Activated naive CD8-positive, alpha-beta T cell treated with anti-CD3 and anti-CD28 coated beads, Interleukin-2, amount 10 ng/mL, durations not matched to agents 7 days and 5 days (primary cell): ENCODE measurements at regions not wholly inside any gene's neighbourhood (a gene's known extent, or its start where the extent isn't known, plus 50 kb on each side); places are given as distances from the start of the nearest gene placed in this dataset.
"Not testable (repeated sequence)": the region's sequence is repeated elsewhere in the genome, so short reads cannot be mapped to it uniquely, and the experiment has no call there.

Experiments
- ATAC-seq: fragments of 150-1000 bp; cut with Tn5 transposase; one replicate; pipeline ENCODE4 v1.10.0; 2021; ENCODE audit warnings: low read depth, moderate library complexity
- POLR2A ChIA-PET: fragments of 350-600 bp; sonication (Branson Sonifier 250); formaldehyde crosslinking; loops from one replicate; lab custom pipeline; 2021; ENCODE audit warnings: antibody characterized with exemption; lab: Charles Lee
- DNase-seq: peaks from one replicate; pipeline ENCODE4 v3.0.0; 2021
- H3K27ac Mint-ChIP-seq: one replicate; pipeline ENCODE4 v1.8.0; 2022; ENCODE audit warnings: mild to moderate bottlenecking, mixed read lengths
- H3K27me3 Mint-ChIP-seq: one replicate; pipeline ENCODE4 v1.8.0; 2022; ENCODE audit warnings: mild to moderate bottlenecking, moderate library complexity, mixed read lengths
- H3K36me3 Mint-ChIP-seq: one replicate; pipeline ENCODE4 v1.8.0; 2021; ENCODE audit warnings: mild to moderate bottlenecking, mixed read lengths
- H3K4me1 Mint-ChIP-seq: one replicate; pipeline ENCODE4 v1.8.0; 2021; ENCODE audit warnings: mixed read lengths
- H3K4me3 Mint-ChIP-seq: one replicate; pipeline ENCODE4 v1.8.0; 2022; ENCODE audit warnings: mild to moderate bottlenecking, moderate library complexity, mixed read lengths
- H3K9me3 Mint-ChIP-seq: one replicate; pipeline ENCODE4 v1.8.0; 2021; ENCODE audit warnings: mixed read lengths

DNA sequence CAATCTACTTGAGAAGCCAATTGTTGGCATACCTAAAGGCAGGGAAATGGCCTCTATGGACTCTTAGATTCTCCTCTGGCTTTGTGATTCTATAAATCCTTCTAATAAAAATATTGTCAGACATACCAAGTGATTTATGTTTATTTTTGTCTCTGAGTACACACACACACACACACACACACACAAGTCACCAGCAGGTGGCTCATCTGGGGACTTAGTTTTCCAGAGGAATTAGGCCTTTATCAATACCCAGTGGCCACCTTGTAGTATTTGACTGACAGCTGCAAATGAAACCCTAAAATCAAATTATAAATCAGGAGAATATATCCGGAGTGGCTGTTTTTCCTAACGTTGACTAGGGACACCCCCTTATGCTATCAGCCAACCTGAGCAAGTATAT, 258.5 kb downstream of the BRINP2 start:
- Mint-ChIP-seq H3K9me3 (no peaks in the 10 kb centered on the region), H3K27me3 (no peaks in the 10 kb centered on the region), H3K4me3 (no peak overlapping the region), H3K4me1 (no peaks in the 10 kb centered on the region), H3K27ac (no peak overlapping the region), H3K36me3 (no peaks in the 10 kb centered on the region)
- DNase-seq (no peak), ATAC-seq (no peak)
- POLR2A ChIA-PET: no interaction called here

DNA sequence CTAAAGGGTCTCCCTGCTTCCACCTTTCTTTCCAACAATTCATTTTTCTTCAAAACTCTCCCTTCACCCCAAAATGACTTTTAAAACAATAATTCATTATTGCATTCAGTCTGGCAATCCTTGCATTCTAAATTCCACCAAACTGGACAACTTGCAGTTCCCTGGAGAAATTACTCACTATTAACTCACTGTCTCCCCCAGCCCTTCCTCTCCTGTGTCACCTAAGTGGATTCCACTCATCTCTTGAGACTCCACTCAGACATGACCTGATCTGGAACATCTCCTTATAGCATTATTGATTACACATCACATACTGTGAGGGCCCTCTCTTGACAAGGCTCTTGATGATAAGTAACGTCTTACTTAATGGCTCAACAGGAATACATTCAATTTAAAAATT, 257.1 kb downstream of the BRINP2 start:
- no peaks in the 10 kb centered on the region for H3K9me3 Mint-ChIP-seq
- POLR2A ChIA-PET: no interaction called here
- H3K27me3 Mint-ChIP-seq: no peaks in the 10 kb centered on the region
- H3K36me3 Mint-ChIP-seq: no peaks in the 10 kb centered on the region
- H3K4me3 Mint-ChIP-seq: no peak overlapping the region
- ATAC-seq: no peak
- no peaks in the 10 kb centered on the region for H3K4me1 Mint-ChIP-seq
- no peak overlapping the region for H3K27ac Mint-ChIP-seq
- DNase-seq: no peak

DNA sequence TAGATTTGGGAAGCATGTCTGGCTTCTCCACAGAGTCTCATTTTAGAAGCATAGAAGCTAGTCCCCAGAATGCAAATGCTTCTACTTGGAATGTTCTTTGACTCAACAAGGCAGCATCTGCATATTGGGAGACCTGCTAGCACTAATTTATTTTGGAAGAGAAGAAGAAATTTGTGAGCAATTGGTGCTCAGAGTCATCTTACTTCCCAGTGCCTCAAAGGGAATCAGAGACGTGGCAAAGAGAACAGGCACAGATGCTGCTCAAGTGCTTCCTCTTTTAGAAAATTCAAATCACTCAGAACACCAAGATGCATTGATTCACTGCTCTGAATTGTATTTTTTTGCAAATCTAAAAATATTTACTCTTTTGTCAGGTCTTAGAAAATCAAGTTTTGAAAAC, 255.7 kb downstream of the BRINP2 start:
- Mint-ChIP-seq H3K9me3 (no peaks in the 10 kb centered on the region), H3K4me1 (no peaks in the 10 kb centered on the region), H3K27me3 (no peaks in the 10 kb centered on the region), H3K4me3 (no peak overlapping the region), H3K27ac (no peak overlapping the region), H3K36me3 (no peaks in the 10 kb centered on the region)
- ATAC-seq (no peak), DNase-seq (no peak)
- POLR2A ChIA-PET: no interaction called here

DNA sequence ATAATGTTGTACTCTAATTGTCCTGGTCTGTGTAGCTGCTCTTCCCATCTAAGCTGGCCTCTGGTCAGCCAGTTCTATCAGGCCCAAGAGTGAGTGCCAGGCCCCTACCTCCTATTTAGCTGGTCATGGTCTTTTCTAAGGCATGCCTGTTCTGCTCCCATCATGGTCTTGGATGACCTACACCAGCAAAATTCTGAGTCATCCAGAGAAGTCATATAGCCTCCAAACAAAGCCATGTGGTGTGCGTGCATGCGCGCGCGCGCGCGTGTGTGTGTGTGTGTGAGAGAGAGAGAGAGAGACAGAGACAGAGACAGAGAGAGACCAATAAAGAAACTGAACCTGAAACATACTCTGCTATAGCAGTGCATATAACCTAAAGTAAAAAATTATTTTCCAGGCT, 254.4 kb downstream of the BRINP2 start:
- H3K4me1 Mint-ChIP-seq: no peaks in the 10 kb centered on the region
- no peaks in the 10 kb centered on the region for H3K27me3 Mint-ChIP-seq
- POLR2A ChIA-PET: no interaction called here
- no peak overlapping the region for H3K27ac Mint-ChIP-seq
- DNase-seq: no peak
- no peak overlapping the region for H3K4me3 Mint-ChIP-seq
- ATAC-seq: no peak
- no peaks in the 10 kb centered on the region for H3K36me3 Mint-ChIP-seq
- no peaks in the 10 kb centered on the region for H3K9me3 Mint-ChIP-seq

DNA sequence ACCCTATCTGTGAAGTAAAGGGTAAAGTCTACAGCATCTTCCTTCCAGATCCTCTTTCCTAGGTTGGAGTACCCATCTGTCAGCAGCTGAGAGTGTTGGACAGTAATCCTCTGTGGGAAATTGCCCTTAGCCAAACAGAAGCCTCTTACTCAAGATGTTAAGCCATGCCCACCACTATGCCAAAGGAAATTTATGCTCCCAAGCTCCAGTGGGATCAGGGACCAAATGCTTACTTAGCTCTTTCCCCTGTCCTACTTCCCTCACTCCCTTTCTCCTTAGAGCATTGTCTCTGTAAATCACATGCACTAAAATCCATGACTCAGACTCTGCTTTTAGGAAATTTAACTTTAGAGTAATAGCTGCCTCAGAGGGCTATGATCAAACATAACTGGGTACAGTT, 254.0 kb downstream of the BRINP2 start:
- H3K9me3 Mint-ChIP-seq: no peaks in the 10 kb centered on the region
- H3K27ac Mint-ChIP-seq: no peak overlapping the region
- H3K4me3 Mint-ChIP-seq: no peak overlapping the region
- POLR2A ChIA-PET: no interaction called here
- no peaks in the 10 kb centered on the region for H3K36me3 Mint-ChIP-seq
- DNase-seq: no peak
- no peak for ATAC-seq
- H3K27me3 Mint-ChIP-seq: no peaks in the 10 kb centered on the region
- no peaks in the 10 kb centered on the region for H3K4me1 Mint-ChIP-seq

DNA sequence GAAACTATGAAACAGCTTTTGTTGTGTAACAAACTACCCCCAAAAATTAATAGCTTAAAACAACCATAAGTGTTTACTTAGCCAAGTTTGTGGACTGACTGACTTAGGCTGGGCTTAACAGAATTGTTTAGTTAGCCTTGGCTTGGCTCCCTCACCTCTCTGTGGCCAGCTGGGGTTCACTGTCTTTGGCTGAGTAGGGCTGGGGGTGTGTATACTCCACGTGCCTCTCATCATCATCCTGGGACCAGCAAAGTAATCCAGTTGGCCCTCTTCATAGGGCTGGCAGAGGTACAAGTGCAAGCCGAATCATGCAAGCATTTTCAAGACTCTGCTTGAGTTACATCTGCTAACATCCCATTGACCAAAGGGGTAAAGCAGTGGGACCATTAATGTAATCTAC, 252.3 kb downstream of the BRINP2 start:
- Mint-ChIP-seq H3K27me3 (no peaks in the 10 kb centered on the region), H3K36me3 (no peaks in the 10 kb centered on the region), H3K9me3 (no peaks in the 10 kb centered on the region), H3K4me1 (no peaks in the 10 kb centered on the region), H3K4me3 (no peak overlapping the region), H3K27ac (no peak overlapping the region)
- POLR2A ChIA-PET: no interaction called here
- ATAC-seq (no peak), DNase-seq (no peak)

DNA sequence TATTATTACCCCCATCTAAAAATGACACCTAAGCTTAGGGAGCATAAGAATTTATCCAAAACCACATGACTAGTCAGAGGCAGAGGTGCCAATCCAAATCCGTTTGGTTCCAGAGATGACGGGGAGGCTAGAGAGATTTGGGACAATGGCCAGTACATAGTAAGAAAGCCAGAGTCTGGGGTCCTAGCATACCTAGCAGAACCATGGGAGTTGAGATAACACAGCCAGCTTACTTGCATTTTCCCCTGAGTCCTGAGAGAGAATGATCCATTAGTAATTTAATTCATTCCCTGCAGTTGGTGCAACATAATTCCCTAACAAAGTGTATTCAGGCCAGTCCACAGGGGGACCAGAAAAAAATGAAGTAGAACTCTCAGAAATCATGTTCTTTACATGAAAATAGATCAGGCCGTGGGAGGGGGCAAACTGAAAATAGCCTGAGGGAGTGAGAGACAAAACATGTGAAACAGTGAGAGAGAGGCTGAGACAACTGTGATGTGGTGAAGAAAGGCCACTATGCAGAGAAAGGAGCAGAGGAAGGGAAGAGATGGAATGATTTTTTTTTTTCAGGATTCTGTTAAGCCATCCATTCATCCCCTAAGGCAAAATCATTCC, 243.3 kb downstream of the BRINP2 start:
- Mint-ChIP-seq H3K27ac (no peak overlapping the region), H3K4me3 (no peak overlapping the region), H3K4me1 (no peaks in the 10 kb centered on the region), H3K27me3 (peaks cover 2% of the 10 kb centered on the region), H3K9me3 (no peaks in the 10 kb centered on the region), H3K36me3 (no peaks in the 10 kb centered on the region)
- DNase-seq (no peak), ATAC-seq (no peak)
- POLR2A ChIA-PET: no interaction called here

DNA sequence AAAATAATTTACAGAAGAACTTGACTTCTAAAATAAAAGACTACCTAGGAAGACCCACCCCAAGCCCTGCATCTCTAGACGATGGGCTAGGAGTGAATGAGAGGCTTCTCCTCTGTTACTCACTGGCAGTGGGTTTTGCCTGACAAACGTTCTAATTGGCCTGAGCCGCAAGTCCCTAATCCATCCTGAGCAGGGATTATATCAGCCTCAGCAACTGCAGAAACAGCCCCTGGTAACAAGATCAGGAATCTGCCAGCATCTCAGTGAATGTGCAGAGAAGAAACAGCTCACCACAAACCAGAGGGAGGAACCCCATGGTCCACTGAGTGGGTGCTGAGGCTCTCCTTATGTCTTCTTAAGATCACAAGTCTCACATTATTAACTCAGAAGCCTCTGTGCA, 240.6 kb downstream of the BRINP2 start:
- Mint-ChIP-seq H3K9me3 (peaks cover 11% of the 10 kb centered on the region), H3K4me1 (no peaks in the 10 kb centered on the region)
- no peak for DNase-seq

DNA sequence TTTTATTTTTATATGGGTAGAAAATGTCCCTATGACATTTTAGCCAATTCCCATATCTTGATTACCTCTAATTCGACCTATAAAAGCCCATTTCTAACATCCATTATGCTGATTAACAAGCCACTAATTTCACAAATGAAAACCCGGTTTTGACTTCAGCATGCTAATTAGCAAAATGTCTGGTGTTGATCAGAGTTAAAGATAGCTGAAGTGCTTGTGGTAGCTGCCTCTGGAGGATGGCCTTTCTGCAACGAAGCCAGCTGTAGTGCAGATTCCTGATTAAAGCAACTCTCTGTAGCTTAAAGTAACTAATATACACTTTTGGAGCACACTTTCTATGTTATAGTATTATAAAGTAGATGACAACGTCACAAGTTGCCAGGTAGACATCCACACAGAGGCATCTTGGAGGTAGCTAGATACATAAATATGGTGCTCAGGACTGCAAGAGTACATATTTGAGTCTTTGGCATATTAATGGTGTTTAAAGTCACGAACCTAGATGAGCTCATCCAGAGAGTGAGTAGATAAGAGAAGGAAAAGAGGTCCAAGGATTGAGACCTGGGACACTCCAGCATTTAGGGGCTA, 239.5 kb downstream of the BRINP2 start:
- no peak overlapping the region for H3K4me3 Mint-ChIP-seq
- H3K4me1 Mint-ChIP-seq: no peaks in the 10 kb centered on the region
- peaks cover 11% of the 10 kb centered on the region for H3K9me3 Mint-ChIP-seq
- H3K27ac Mint-ChIP-seq: no peak overlapping the region
- ATAC-seq: no peak
- POLR2A ChIA-PET: no interaction called here
- DNase-seq: no peak
- H3K27me3 Mint-ChIP-seq: no peaks in the 10 kb centered on the region
- no peaks in the 10 kb centered on the region for H3K36me3 Mint-ChIP-seq

More for the DNA sequence above, 240.6 kb downstream of the BRINP2 start:
- no peaks in the 10 kb centered on the region for H3K27me3 Mint-ChIP-seq
- H3K36me3 Mint-ChIP-seq: no peaks in the 10 kb centered on the region
- no peak overlapping the region for H3K27ac Mint-ChIP-seq
- H3K4me3 Mint-ChIP-seq: no peak overlapping the region
- no peak for ATAC-seq
- POLR2A ChIA-PET: no interaction called here

DNA sequence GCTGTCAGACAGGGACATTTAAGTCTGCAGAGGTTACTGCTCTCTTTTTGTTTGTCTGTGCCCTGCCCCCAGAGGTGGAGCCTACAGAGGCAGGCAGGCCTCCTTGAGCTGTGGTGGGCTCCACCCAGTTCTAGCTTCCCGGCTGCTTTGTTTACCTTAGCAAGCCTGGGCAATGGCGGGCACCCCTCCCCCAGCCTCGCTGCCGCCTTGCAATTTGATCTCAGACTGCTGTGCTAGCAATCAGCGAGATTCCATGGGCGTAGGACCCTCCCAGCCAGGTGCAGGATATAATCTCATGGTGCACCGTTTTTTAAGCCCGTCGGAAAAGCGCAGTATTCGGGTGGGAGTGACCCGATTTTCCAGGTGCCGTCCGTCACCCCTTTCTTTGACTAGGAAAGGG, 235.6 kb downstream of the BRINP2 start:
- H3K4me3 Mint-ChIP-seq, H3K27me3 Mint-ChIP-seq, DNase-seq, ATAC-seq, H3K27ac Mint-ChIP-seq, H3K36me3 Mint-ChIP-seq, H3K4me1 Mint-ChIP-seq, POLR2A ChIA-PET: not testable (repeated sequence)
- H3K9me3 Mint-ChIP-seq: peaks cover 11% of the 10 kb centered on the region

DNA sequence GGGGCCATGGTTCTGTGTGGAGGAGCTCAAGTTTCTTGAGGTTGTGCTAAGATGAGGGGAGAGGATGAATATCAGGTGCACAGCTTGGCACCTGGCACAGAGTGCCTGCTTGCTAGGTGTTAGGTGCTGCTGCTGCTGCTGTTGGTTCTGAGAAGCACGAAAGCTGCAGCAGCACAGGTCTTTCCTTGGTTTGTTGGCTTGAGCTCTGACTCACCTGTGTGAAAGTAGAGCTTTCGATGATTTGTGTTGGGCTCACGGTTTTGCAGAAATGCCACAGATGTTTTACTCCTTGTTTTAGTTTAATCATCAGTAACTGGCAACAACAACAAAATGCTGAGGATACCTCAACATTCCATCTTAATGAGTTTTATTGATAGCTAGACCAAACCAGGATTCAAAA, 221.6 kb downstream of the BRINP2 start:
- Mint-ChIP-seq H3K9me3 (no peaks in the 10 kb centered on the region), H3K27ac (no peak overlapping the region), H3K4me3 (no peak overlapping the region), H3K27me3 (no peaks in the 10 kb centered on the region), H3K4me1 (no peaks in the 10 kb centered on the region), H3K36me3 (no peaks in the 10 kb centered on the region)
- POLR2A ChIA-PET: no interaction called here
- DNase-seq (no peak), ATAC-seq (no peak)

DNA sequence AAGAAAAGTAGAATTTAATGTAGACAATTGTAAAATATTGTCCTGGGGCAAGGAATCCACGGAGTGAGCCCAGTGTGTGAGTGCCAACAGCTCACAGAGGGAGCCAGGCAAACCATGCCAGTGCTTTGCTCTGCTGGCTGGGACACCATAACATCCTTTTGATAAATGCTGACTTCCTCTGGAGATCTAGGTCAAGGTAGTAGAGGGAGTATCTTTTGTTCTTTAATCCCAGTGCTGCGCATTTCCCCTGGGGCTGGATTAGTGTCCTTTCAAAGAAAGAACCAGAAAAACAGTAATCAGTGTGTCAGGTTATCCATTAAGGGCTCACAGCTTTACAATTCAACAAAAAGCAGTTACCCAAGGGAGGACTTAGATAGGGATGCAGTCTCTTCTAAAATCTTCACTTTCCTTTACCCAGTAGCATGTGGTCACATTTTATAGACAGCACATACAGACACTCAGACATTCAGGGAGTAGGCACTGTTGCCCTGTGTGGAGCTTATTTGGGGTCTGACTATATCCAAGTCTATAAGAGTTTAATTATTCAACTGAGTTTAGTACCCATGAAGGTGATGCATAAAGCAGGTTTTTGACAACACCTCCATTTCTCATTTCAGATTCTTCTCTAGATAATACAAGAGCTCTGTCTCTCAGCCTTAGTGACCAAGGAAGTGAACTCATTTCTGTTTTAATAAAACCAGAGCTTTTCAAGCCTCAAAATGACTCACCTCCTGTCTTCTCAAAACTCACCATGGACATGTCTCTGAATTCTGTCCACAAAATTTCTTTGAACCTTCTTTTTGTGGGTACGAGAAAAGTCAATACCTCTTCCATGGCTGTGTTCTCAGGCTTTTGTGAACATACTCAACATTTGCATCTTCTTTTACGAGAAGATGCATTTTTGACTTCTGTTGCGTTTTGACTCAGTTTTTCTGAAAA, 215.3 kb downstream of the BRINP2 start:
- Mint-ChIP-seq H3K36me3 (no peaks in the 10 kb centered on the region), H3K4me3 (no peak overlapping the region), H3K9me3 (peaks cover 8% of the 10 kb centered on the region), H3K4me1 (no peaks in the 10 kb centered on the region), H3K27me3 (no peaks in the 10 kb centered on the region), H3K27ac (no peak overlapping the region)
- ATAC-seq (no peak), DNase-seq (no peak)
- POLR2A ChIA-PET: no interaction called here

DNA sequence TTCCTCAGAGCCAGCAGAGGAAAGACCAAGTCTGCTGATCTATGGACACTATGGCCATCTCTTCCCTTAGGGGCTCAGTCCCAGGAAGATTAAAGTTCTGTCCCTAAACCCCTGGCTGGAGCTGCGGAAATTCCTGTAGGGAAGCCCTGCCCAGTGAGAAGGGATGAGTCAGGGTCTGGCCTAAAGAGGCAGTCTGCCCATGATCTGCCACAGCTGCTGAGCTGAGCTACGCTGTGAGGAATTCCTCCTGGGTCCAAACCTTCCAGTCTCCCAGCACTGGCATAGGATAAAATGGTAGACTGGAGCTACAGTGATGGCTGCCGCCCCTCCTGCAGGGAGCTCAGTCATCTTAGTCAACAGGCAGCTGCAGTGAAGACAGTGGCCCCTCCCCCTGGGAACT, 213.7 kb downstream of the BRINP2 start:
- H3K27ac Mint-ChIP-seq: no peak overlapping the region
- DNase-seq (no peak), ATAC-seq (no peak)
- no peaks in the 10 kb centered on the region for H3K4me1 Mint-ChIP-seq
- H3K27me3 Mint-ChIP-seq: no peaks in the 10 kb centered on the region
- H3K36me3 Mint-ChIP-seq: no peaks in the 10 kb centered on the region
- no peak overlapping the region for H3K4me3 Mint-ChIP-seq
- POLR2A ChIA-PET: no interaction called here
- H3K9me3 Mint-ChIP-seq: peaks cover 8% of the 10 kb centered on the region

DNA sequence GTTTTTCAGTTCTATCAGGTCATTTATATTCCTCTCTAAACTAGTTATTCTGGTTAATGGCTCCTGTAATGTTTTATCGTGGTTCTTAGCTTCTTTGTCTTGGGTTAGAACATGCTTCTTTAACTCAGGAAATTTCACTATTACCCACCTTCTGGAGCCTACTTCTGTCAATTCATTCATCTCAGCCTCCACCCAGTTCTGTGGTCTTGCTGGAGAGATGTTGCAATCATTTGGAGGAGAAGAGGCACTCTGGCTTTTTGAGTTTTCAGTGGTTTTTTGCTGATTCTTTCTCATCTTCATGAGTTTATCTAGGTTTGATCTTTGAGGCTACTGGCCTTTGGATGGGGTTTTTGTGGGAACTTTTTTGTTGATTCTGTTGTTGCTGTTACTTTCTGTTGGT, 213.0 kb downstream of the BRINP2 start:
- H3K27me3 Mint-ChIP-seq: no peaks in the 10 kb centered on the region
- H3K4me1 Mint-ChIP-seq: no peaks in the 10 kb centered on the region
- H3K36me3 Mint-ChIP-seq: no peaks in the 10 kb centered on the region
- ATAC-seq (no peak), DNase-seq (no peak)
- POLR2A ChIA-PET: no interaction called here
- H3K9me3 Mint-ChIP-seq: peaks cover 8% of the 10 kb centered on the region
- no peak overlapping the region for H3K4me3 Mint-ChIP-seq
- H3K27ac Mint-ChIP-seq: no peak overlapping the region
